RWPE1 (cell line): ENCODE measurements at regions not wholly inside any gene's neighbourhood (a gene's known extent, or its start where the extent isn't known, plus 50 kb on each side); places are given as distances from the start of the nearest gene placed in this dataset.
A peak's percentile ranks its signal among the peaks of the same experiment; 100 is the strongest.

Experiments
- CTCF ChIA-PET: fragments of 350-600 bp; sonication (Branson Sonifier 250); formaldehyde crosslinking; extraction: SDS; loops from one replicate; lab custom pipeline; 2021; lab: Yijun Ruan, JAX
- POLR2A ChIA-PET: fragments of 400-600 bp; formaldehyde crosslinking; extraction: SDS; loops from one replicate; lab custom pipeline; 2020; ENCODE audit warnings: antibody characterized with exemption; ENCODE audit not compliant: low non-redundant PET; lab: Yijun Ruan, JAX
- DNase-seq: peaks from one replicate; pipeline ENCODE4 v3.0.0; 2012; ENCODE audit warnings: low spot score
- H3K27ac ChIP-seq: fragments of 450-650 bp; 2 replicates; pipeline ENCODE4 v1.5.1; 2017
- TF ChIP-seq, protein P1 (sequence below): fragments of 450-650 bp; conservative IDR thresholded peaks from 2 replicates; pipeline ENCODE4 v1.5.1; 2017; ENCODE audit warnings: low read depth, mild to moderate bottlenecking

DNA sequence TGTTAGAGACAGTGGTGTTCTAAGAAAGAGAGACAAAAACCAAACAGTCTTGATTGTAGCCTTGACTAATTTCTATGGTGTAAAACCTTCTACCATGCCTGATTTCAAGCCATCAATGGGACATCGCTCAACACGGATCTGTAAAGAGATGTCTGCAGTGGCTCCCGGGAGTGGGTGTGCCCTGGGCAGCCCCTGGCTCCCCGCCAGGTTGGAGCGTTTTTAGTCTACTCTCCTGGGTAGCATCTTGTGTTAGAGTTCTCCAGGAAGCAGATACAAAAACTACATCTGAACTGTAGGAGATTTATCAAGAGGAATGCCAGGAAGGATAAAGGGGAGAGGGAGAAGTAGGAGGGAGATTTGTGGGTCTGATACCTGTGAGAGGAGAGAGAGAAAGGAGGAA lies 1212.9 kb downstream of the BCL11B start:
- TF ChIP-seq, protein P1, sequence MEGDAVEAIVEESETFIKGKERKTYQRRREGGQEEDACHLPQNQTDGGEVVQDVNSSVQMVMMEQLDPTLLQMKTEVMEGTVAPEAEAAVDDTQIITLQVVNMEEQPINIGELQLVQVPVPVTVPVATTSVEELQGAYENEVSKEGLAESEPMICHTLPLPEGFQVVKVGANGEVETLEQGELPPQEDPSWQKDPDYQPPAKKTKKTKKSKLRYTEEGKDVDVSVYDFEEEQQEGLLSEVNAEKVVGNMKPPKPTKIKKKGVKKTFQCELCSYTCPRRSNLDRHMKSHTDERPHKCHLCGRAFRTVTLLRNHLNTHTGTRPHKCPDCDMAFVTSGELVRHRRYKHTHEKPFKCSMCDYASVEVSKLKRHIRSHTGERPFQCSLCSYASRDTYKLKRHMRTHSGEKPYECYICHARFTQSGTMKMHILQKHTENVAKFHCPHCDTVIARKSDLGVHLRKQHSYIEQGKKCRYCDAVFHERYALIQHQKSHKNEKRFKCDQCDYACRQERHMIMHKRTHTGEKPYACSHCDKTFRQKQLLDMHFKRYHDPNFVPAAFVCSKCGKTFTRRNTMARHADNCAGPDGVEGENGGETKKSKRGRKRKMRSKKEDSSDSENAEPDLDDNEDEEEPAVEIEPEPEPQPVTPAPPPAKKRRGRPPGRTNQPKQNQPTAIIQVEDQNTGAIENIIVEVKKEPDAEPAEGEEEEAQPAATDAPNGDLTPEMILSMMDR = no peak
- no peak overlapping the region for H3K27ac ChIP-seq
- ChIA-PET CTCF (no interaction called here), POLR2A (no interaction called here)
- no peak for DNase-seq

DNA sequence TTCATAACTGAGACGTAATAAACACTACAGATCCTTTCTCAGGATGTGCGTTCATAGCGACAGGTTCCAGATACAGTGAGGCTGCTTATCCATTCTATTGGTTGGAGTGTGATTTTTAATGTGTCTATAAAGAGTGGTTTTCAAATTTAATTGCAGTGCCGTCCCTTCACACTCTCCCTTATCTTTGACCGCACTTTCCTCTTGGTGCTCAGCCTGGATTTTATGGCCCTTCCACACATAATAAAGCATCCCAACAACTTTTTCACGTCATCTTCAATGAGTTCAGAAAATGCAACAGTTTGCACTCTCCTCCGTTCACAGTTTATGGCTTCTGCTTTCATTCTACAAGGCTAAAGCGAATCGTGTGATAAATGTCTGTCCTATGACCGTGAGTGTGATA lies 1209.9 kb downstream of the BCL11B start:
- ChIA-PET POLR2A (no interaction called here), CTCF (no interaction called here)
- TF ChIP-seq, protein P1 = no peak
- H3K27ac ChIP-seq = no peak overlapping the region
- DNase-seq = no peak

DNA sequence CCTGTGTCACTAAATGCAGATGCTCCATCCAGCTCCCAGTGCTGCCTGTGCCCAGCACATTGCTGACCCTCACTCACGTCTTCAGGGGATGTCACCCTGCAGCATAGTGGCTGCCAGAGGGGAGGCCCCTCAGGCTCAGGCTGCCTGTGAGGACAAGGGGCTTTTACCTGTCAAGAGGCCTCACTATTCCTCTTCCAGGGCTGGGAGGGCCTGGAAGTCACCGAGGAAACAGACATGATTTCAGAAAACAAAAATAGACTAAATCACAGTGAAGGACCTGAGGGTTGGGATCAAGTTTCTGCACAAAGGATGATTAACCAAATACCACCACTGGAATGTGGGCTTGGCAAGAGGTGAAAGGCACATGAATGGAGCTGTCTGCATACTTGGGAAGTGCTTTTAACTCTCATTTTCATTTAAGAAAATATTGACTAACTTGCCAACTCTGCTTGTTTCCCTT lies 1202.3 kb downstream of the BCL11B start:
- ChIA-PET POLR2A (no interaction called here), CTCF (interaction anchor here (0.7 kb wide), 1 partner anchor 13 kb away, joined by 3 read pairs; no protein-coding TSS in a partner anchor)
- peak overlapping the region; percentile 90 for H3K27ac ChIP-seq
- TF ChIP-seq, protein P1 = no peak
- DNase-seq = peak; percentile 87

DNA sequence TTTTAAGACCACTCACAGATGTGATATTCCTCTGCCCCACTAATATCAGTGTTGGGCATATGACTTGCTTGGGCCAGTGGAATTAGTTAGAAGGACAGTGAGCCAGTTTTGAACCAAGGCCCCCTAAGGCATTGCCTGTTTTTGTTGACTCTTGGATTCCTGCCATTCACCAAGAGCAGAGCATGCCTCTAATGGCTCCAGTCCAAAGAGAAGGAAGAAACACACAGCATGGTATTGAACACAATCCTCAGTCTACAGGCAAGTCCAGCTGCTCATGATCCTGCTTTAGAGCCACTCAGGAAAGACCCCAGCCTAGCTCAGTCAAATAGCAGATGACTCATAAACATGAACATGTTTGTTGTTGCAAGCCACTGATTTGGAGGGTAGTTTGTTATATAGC lies 1201.5 kb downstream of the BCL11B start:
- peak; percentile 6 for DNase-seq
- TF ChIP-seq, protein P1 = no peak
- CTCF ChIA-PET = interaction anchor here (0.6 kb wide), 1 partner anchor 1196 kb away, joined by 3 read pairs; no protein-coding TSS in a partner anchor
- POLR2A ChIA-PET = no interaction called here
- peak overlapping the region; percentile 60; the same call in 1 of the 2 replicates for H3K27ac ChIP-seq

DNA sequence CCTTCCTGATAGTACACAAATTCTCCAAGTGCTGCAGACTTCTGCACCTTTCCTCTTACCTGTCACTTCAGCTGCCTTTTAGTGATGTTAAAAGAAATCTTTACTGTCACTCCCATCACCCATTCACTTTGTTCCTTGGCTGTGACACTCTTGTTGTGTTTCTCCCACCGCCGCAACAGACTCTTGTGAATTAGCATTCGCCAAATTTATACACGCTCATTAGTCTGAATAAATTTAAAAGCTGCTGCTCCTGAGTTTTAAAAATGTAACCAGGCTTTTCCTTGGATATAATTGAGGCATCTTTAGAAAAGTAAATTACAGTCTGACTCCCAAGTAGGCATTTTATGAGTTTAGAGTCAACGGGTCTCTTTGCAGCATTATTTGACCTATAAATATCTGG lies 1197.9 kb downstream of the BCL11B start:
- ChIA-PET POLR2A (no interaction called here), CTCF (no interaction called here)
- no peak overlapping the region for H3K27ac ChIP-seq
- no peak for DNase-seq
- TF ChIP-seq, protein P1 = no peak

DNA sequence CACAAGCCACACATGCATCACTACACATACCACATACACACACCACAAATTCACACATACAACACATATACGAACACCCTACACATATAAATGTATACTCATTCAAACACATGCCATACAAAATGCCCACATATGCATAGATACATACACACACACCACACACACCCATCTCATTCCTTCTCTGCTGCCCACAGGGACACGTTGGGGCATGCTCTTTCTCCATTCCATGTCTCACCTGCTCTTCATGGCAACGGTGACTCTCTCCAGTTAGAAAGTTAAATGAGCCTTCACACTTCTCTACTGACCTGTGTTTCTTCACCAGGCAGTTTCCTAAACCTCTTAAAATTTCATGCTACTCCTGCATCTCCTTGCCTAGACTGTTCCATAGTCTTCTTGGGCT lies 1194.8 kb downstream of the BCL11B start:
- H3K27ac ChIP-seq = no peak overlapping the region
- TF ChIP-seq, protein P1 = no peak
- CTCF ChIA-PET = no interaction called here
- DNase-seq = peak; percentile 56
- POLR2A ChIA-PET = no interaction called here
